SK-N-SH treated with all-trans-retinoic acid at 6 μM for 48 hours (cell line): ENCODE measurements at regions not wholly inside any gene's neighbourhood (a gene's known extent, or its start where the extent isn't known, plus 50 kb on each side); places are given as distances from the start of the nearest gene placed in this dataset.

Experiments used
- ATAC-seq: fragments of 200-7000 bp; cut with Tn5 transposase; 3 replicates; pipeline ENCODE4 v1.9.1; 2020; ENCODE audit warnings: mild to moderate bottlenecking, moderate library complexity
- BACH2 ChIP-seq: fragments of 250-450 bp; sonication (Bioruptor Pico); IDR thresholded peaks from 2 replicates; pipeline ENCODE4 v1.9.0; 2021; ENCODE audit warnings: mild to moderate bottlenecking, borderline replicate concordance
- CREB5 ChIP-seq: fragments of 250-450 bp; sonication (Bioruptor Pico); IDR thresholded peaks from 2 replicates; pipeline ENCODE4 v1.5.1; 2020; ENCODE audit warnings: low read depth, mild to moderate bottlenecking, moderate library complexity
- CSDC2 ChIP-seq: fragments of 250-450 bp; sonication (Bioruptor Pico); IDR thresholded peaks from 2 replicates; pipeline ENCODE4 v1.5.0; 2020; ENCODE audit warnings: mild to moderate bottlenecking, moderate library complexity
- CSRNP3 ChIP-seq: fragments of 250-450 bp; sonication (Bioruptor Pico); IDR thresholded peaks from 2 replicates; pipeline ENCODE4 v1.5.1; 2021; ENCODE audit warnings: mild to moderate bottlenecking, moderate library complexity
- ESRRG ChIP-seq: fragments of 250-450 bp; sonication (Bioruptor Pico); IDR thresholded peaks from 2 replicates; pipeline ENCODE4 v1.6.1; 2021; ENCODE audit warnings: mild to moderate bottlenecking
- GLIS3 ChIP-seq: fragments of 250-450 bp; sonication (Bioruptor Pico); IDR thresholded peaks from 2 replicates; pipeline ENCODE4 v1.5.0; 2020; ENCODE audit warnings: mild to moderate bottlenecking, moderate library complexity
- ISL1 ChIP-seq: fragments of 250-450 bp; sonication (Bioruptor Pico); IDR thresholded peaks from 2 replicates; pipeline ENCODE4 v2.1.2; 2022; ENCODE audit warnings: mild to moderate bottlenecking, moderate library complexity
- OSR1 ChIP-seq: fragments of 250-450 bp; sonication (Bioruptor Pico); IDR thresholded peaks from 2 replicates; pipeline ENCODE4 v1.8.0; 2022; ENCODE audit warnings: moderate library complexity, mild to moderate bottlenecking, inconsistent platforms
- PATZ1 ChIP-seq: fragments of 250-450 bp; sonication (Bioruptor Pico); IDR thresholded peaks from 2 replicates; pipeline ENCODE4 v1.8.0; 2020; ENCODE audit warnings: mild to moderate bottlenecking, moderate library complexity, borderline replicate concordance
- POU6F1 ChIP-seq: fragments of 250-450 bp; sonication (Bioruptor Pico); IDR thresholded peaks from 2 replicates; pipeline ENCODE4 v1.8.0; 2021; ENCODE audit warnings: low read depth, mild to moderate bottlenecking, moderate library complexity, borderline replicate concordance
- PPARA ChIP-seq: fragments of 250-450 bp; sonication (Bioruptor Pico); IDR thresholded peaks from 2 replicates; pipeline ENCODE4 v1.5.0; 2020; ENCODE audit warnings: mild to moderate bottlenecking, borderline replicate concordance
- RARB ChIP-seq: fragments of 250-450 bp; sonication (Bioruptor Pico); IDR thresholded peaks from 2 replicates; pipeline ENCODE4 v1.8.0; 2021; ENCODE audit warnings: mild to moderate bottlenecking, moderate library complexity
- SNAI2 ChIP-seq: fragments of 250-450 bp; sonication (Bioruptor Pico); IDR thresholded peaks from 2 replicates; pipeline ENCODE4 v1.5.0; 2020; ENCODE audit warnings: mild to moderate bottlenecking, moderate library complexity
- TCF4 ChIP-seq: fragments of 250-450 bp; sonication (Bioruptor Pico); IDR thresholded peaks from 2 replicates; pipeline ENCODE4 v1.8.0; 2021; ENCODE audit warnings: mild to moderate bottlenecking, moderate library complexity, borderline replicate concordance
- TOX ChIP-seq: fragments of 250-450 bp; sonication (Bioruptor Pico); IDR thresholded peaks from 2 replicates; pipeline ENCODE4 v1.8.0; 2021; ENCODE audit warnings: mild to moderate bottlenecking, moderate library complexity, borderline replicate concordance
- TSHZ2 ChIP-seq: fragments of 250-450 bp; sonication (Bioruptor Pico); IDR thresholded peaks from 2 replicates; pipeline ENCODE4 v1.5.0; 2020; ENCODE audit warnings: mild to moderate bottlenecking, moderate library complexity
- ZC3H10 ChIP-seq: fragments of 250-450 bp; sonication (Bioruptor Pico); IDR thresholded peaks from 2 replicates; pipeline ENCODE4 v1.5.1; 2021; ENCODE audit warnings: mild to moderate bottlenecking, moderate library complexity
- ZFP3 ChIP-seq: fragments of 250-450 bp; sonication (Bioruptor Pico); IDR thresholded peaks from 2 replicates; pipeline ENCODE4 v1.5.0; 2020; ENCODE audit warnings: mild to moderate bottlenecking, moderate library complexity
- ZFP30 ChIP-seq: fragments of 450-650 bp; formaldehyde crosslinking; IDR thresholded peaks from 2 replicates; pipeline ENCODE4 v1.5.0; 2022; ENCODE audit warnings: mild to moderate bottlenecking, moderate library complexity
- ZNF565 ChIP-seq: fragments of 450-650 bp; formaldehyde crosslinking; conservative IDR thresholded peaks from 2 replicates; pipeline ENCODE4 v1.5.0; 2020; ENCODE audit warnings: low read depth, mild to moderate bottlenecking, moderate library complexity
- ZNF70 ChIP-seq: fragments of 450-650 bp; formaldehyde crosslinking; IDR thresholded peaks from 2 replicates; pipeline ENCODE4 v1.5.0; 2020; ENCODE audit warnings: mild to moderate bottlenecking, moderate library complexity
- ZNF8 ChIP-seq: fragments of 450-650 bp; formaldehyde crosslinking; IDR thresholded peaks from 2 replicates; pipeline ENCODE4 v1.5.0; 2020; ENCODE audit warnings: mild to moderate bottlenecking, moderate library complexity

GRCh38 chr9:130770093-130770492 is 65.0 kb upstream of the ABL1 start (continued):
- TF ChIP-seq CSRNP3 (CRISPR knock-in tag) (no peak), SNAI2 (no peak), ESRRG (CRISPR knock-in tag) (no peak)

- ATAC-seq, result peak; percentile 96
- no peak for TF ChIP-seq ZC3H10 (CRISPR knock-in tag)
- TF ChIP-seq ZNF565 (CRISPR knock-in tag), result no peak
- TF ChIP-seq PPARA (CRISPR knock-in tag), result peak; percentile 73
These were observed 64.2 kb upstream of the ABL1 start for GRCh38 chr9:130770679-130771442.

GRCh38 chr9:130772185-130772584 is 62.9 kb upstream of the ABL1 start:
- TF ChIP-seq ZFP3 (CRISPR knock-in tag) (no peak), ISL1 (CRISPR knock-in tag) (no peak), OSR1 (no peak), POU6F1 (CRISPR knock-in tag) (no peak), TOX (CRISPR knock-in tag) (no peak), ZNF8 (CRISPR knock-in tag) (no peak), TCF4 (CRISPR knock-in tag) (no peak), CSRNP3 (CRISPR knock-in tag) (no peak), ZC3H10 (CRISPR knock-in tag) (no peak), RARB (CRISPR knock-in tag) (no peak), CSDC2 (CRISPR knock-in tag) (no peak), SNAI2 (no peak), GLIS3 (CRISPR knock-in tag) (no peak), ZFP30 (no peak), PPARA (CRISPR knock-in tag) (no peak), ZNF565 (CRISPR knock-in tag) (no peak), PATZ1 (no peak), ZNF70 (CRISPR knock-in tag) (no peak), CREB5 (no peak)
- no peak for ATAC-seq

- no peak for ATAC-seq
- TF ChIP-seq OSR1 (no peak), POU6F1 (CRISPR knock-in tag) (no peak), GLIS3 (CRISPR knock-in tag) (no peak), ZNF8 (CRISPR knock-in tag) (no peak), PPARA (CRISPR knock-in tag) (no peak), CSRNP3 (CRISPR knock-in tag) (no peak), ESRRG (CRISPR knock-in tag) (no peak), TSHZ2 (CRISPR knock-in tag) (no peak), ZNF70 (CRISPR knock-in tag) (no peak), SNAI2 (no peak), BACH2 (no peak)
These were observed 60.9 kb upstream of the ABL1 start for GRCh38 chr9:130774183-130774582.
